ENCODE measurements at regions not wholly inside any gene's neighbourhood (a gene's known extent, or its start where the extent isn't known, plus 50 kb on each side); places are given as distances from the start of the nearest gene placed in this dataset.
"Not testable (repeated sequence)": the region's sequence is repeated elsewhere in the genome, so short reads cannot be mapped to it uniquely, and the experiment has no call there.

- TF ChIP-seq CTCF (IDR thresholded peaks at IDR 0.05; ENCODE audit: low read length); EZH2 (IDR thresholded peaks at IDR 0.05; ENCODE audit: borderline replicate concordance, low read length): not testable (repeated sequence)
These were observed 757.5 kb downstream of the NR2F1-AS1 start for GRCh38 chr5:92823551-92823950.

All from OCI-LY1 (cell line).